GM18511 (cell line): ENCODE measurements at regions not wholly inside any gene's neighbourhood (a gene's known extent, or its start where the extent isn't known, plus 50 kb on each side); places are given as distances from the start of the nearest gene placed in this dataset.
"Not testable (repeated sequence)": the region's sequence is repeated elsewhere in the genome, so short reads cannot be mapped to it uniquely, and the experiment has no call there.

ENCODE experiments used
- ATAC-seq: cut with Tn5 transposase; IDR thresholded peaks from one replicate; pipeline ENCODE4 v1.9.1; 2021; ENCODE audit warnings: mild to moderate bottlenecking, moderate library complexity; ENCODE audit not compliant: unreplicated experiment

- ATAC-seq = peak; percentile 71
Measured at GRCh38 chr16:85446951-85447692, 166.0 kb upstream of the GSE1 start.

- peak; percentile 32 for ATAC-seq
Measured at GRCh38 chr16:85447693-85448313, 165.3 kb upstream of the GSE1 start.

GRCh38 chr16:85448557-85449190 lies 164.4 kb upstream of the GSE1 start:
- ATAC-seq = peak; percentile 48

GRCh38 chr16:85449191-85449884 lies 163.8 kb upstream of the GSE1 start:
- no peak for ATAC-seq

- no peak for ATAC-seq
Measured at GRCh38 chr16:85449885-85450245, 163.3 kb upstream of the GSE1 start.

GRCh38 chr16:85451142-85451541 lies 162.0 kb upstream of the GSE1 start:
- not testable (repeated sequence) for ATAC-seq

- no peak for ATAC-seq
Measured at GRCh38 chr16:85451641-85452363, 161.3 kb upstream of the GSE1 start.

GRCh38 chr16:85452364-85453193 lies 160.5 kb upstream of the GSE1 start:
- no peak for ATAC-seq

- ATAC-seq = no peak
Measured at GRCh38 chr16:85453194-85453678, 159.9 kb upstream of the GSE1 start.

- ATAC-seq = no peak
Measured at GRCh38 chr16:85453703-85454102, 159.4 kb upstream of the GSE1 start.

GRCh38 chr16:85454171-85454872 lies 158.8 kb upstream of the GSE1 start:
- ATAC-seq = no peak

DNA sequence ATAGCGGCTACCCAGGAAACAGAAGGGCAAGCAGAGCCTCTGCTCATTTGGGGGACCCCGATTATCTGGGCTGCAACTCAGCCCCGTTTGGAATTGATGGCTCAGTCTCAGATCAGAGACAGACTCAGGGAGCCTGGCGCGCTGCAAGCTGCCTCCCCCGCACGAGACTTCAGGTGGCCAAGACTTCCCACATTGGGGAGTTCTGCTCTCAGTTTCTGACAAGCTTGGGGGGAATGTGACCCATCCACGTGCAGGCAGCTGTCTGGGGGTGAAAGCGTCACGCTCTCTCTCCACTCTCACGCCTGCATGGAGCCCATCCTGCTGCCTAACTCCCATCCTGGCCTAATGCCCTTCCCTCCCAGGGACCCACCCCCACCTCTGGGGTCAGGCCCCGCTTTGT lies 157.6 kb upstream of the GSE1 start:
- ATAC-seq = no peak

- ATAC-seq = no peak
Measured at GRCh38 chr16:85457366-85457765, 155.8 kb upstream of the GSE1 start.

DNA sequence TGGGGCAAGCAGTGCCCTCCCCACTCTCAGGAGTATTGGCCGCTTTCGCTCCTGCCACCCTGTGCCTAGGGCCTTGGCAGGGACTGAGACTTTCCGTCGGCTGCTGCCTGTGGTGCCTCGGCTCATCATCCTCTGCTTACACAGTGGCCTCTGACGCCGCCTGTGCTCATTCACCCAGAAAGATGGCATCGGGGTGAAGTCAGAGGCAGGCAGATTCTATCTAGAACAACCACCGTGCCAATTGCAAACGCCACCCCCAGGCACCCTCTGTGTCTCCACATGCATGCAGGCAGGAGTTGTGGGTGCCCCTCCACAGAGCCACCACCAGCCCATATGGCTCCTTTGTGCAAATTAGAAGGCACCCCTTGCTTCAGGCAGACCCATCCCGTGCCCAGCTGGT lies 154.2 kb upstream of the GSE1 start:
- ATAC-seq = no peak

- ATAC-seq = no peak
Measured at GRCh38 chr16:85459529-85460251, 153.4 kb upstream of the GSE1 start.

GRCh38 chr16:85460252-85461021 lies 152.7 kb upstream of the GSE1 start:
- no peak for ATAC-seq

DNA sequence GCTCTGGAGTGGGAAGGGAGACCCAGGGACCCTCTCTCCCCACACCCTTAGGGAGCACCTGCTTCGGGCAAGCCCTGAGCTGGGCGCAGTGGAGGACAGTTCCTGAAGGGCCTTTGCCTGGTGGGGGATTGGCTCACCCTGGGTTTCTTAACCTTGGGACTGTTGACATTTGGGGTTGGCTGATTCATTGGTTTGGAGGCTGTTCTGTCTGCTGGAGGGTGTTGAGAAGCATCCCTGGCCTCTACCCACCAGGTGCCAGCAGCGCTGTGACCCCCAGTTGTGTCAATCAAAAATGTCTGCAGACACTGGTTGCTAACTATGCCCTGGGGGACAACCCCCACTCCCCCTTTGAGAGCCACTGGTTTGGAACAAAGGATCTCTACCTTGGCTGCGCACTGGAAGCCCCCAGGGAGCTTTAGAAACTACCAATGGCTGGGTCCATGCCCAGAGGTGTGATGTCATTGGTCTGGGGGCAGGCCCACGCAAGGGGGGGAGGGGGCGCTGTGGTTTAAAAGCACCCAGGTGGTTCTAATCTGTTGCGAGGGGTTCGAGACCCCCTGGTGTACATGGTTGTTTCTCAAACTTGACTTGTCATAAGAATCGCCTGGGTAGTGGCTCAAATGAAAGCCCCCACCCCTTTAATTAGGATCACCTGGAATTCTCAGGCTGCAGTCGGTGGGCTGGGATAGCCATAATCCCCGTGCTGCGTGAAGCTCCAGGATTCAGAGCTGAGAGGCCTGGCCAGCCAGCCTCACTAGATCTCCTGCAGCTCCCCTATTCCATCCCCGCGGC lies 151.9 kb upstream of the GSE1 start:
- ATAC-seq = no peak
